Suppressor macrophage treated with lipopolysaccharide for 1 hour (primary cell): ENCODE measurements at regions not wholly inside any gene's neighbourhood (a gene's known extent, or its start where the extent isn't known, plus 50 kb on each side); places are given as distances from the start of the nearest gene placed in this dataset.
A peak's percentile ranks its signal among the peaks of the same experiment; 100 is the strongest.
"Not testable (repeated sequence)": the region's sequence is repeated elsewhere in the genome, so short reads cannot be mapped to it uniquely, and the experiment has no call there.

Source experiments
- DNase-seq, 3 donors: peaks; one replicate each; pipeline ENCODE4 v3.0.0-alpha.2; 2020 to 2022

- DNase-seq = no peak
Observed at GRCh38 chr13:78977311-78977710, 318.4 kb upstream of the OBI1 start.

- no peak for DNase-seq
Observed at GRCh38 chr13:78976696-78977095, 317.7 kb upstream of the OBI1 start.

GRCh38 chr13:78972561-78972960, 313.6 kb upstream of the OBI1 start:
- DNase-seq = no peak

- DNase-seq = peak in 1 of 3 donors; percentile 4
Observed at GRCh38 chr13:78971355-78972025, 312.5 kb upstream of the OBI1 start.

GRCh38 chr13:78960881-78961280, 301.9 kb upstream of the OBI1 start:
- no peak for DNase-seq

- no peak for DNase-seq
Observed at GRCh38 chr13:78958006-78958405, 299.1 kb upstream of the OBI1 start.

GRCh38 chr13:78940455-78941130, 281.6 kb upstream of the OBI1 start:
- no peak for DNase-seq

GRCh38 chr13:78934336-78934735, 275.4 kb upstream of the OBI1 start:
- DNase-seq = no peak

- no peak for DNase-seq
Observed at GRCh38 chr13:78915015-78915414, 256.1 kb upstream of the OBI1 start.

- DNase-seq = no peak
Observed at GRCh38 chr13:78913656-78914055, 254.7 kb upstream of the OBI1 start.

GRCh38 chr13:78910147-78910546, 251.2 kb upstream of the OBI1 start:
- DNase-seq = no peak

GRCh38 chr13:78909276-78909675, 250.3 kb upstream of the OBI1 start:
- DNase-seq = no peak

- DNase-seq = no peak
Observed at GRCh38 chr13:78907006-78907405, 248.1 kb upstream of the OBI1 start.

- no peak for DNase-seq
Observed at GRCh38 chr13:78897200-78897599, 238.2 kb upstream of the OBI1 start.

GRCh38 chr13:78884571-78884970, 225.6 kb upstream of the OBI1 start:
- peak in 1 of 3 donors; percentile 2 for DNase-seq

- no peak for DNase-seq
Observed at GRCh38 chr13:78881751-78882150, 222.8 kb upstream of the OBI1 start.

GRCh38 chr13:78881054-78881453, 222.1 kb upstream of the OBI1 start:
- DNase-seq = no peak

GRCh38 chr13:78876915-78877549, 218.1 kb upstream of the OBI1 start:
- peak in 1 of 3 donors; percentile 12 for DNase-seq

- peak in 1 of 3 donors; percentile 4 for DNase-seq
Observed at GRCh38 chr13:78875792-78876580, 217.0 kb upstream of the OBI1 start.

GRCh38 chr13:78868991-78869390, 210.0 kb upstream of the OBI1 start:
- DNase-seq = no peak

- DNase-seq = no peak
Observed at GRCh38 chr13:78867655-78868054, 208.7 kb upstream of the OBI1 start.

- DNase-seq = not testable (repeated sequence)
Observed at GRCh38 chr13:78866076-78866475, 207.1 kb upstream of the OBI1 start.

GRCh38 chr13:78862446-78862845, 203.5 kb upstream of the OBI1 start:
- no peak for DNase-seq
